NCI-H187 (cell line): ENCODE measurements at regions not wholly inside any gene's neighbourhood (a gene's known extent, or its start where the extent isn't known, plus 50 kb on each side); places are given as distances from the start of the nearest gene placed in this dataset.
A peak's percentile ranks its signal among the peaks of the same experiment; 100 is the strongest.

Source experiments
- DNase-seq, 2 experiments: peaks; one replicate each; lab custom pipeline; 2025; lab: John Stamatoyannopoulos, UW

- DNase-seq: no peak
Observed at GRCh38 chr14:26204366-26204727, 393.5 kb downstream of the NOVA1 start.

GRCh38 chr14:26200687-26201086 lies 397.1 kb downstream of the NOVA1 start:
- no peak for DNase-seq

GRCh38 chr14:26199590-26200370 lies 398.1 kb downstream of the NOVA1 start:
- peak; percentile 6 to 9 for DNase-seq

- no peak for DNase-seq
Observed at GRCh38 chr14:26199096-26199495, 398.7 kb downstream of the NOVA1 start.

GRCh38 chr14:26194816-26195215 lies 403.0 kb downstream of the NOVA1 start:
- DNase-seq: no peak

- DNase-seq: peak in 1 of 2 experiments; percentile 49
Observed at GRCh38 chr14:26191671-26192070, 406.2 kb downstream of the NOVA1 start.

GRCh38 chr14:26191123-26191522 lies 406.7 kb downstream of the NOVA1 start:
- no peak for DNase-seq

- DNase-seq: no peak
Observed at GRCh38 chr14:26190646-26191045, 407.2 kb downstream of the NOVA1 start.

- no peak for DNase-seq
Observed at GRCh38 chr14:26187996-26188620, 409.7 kb downstream of the NOVA1 start.

GRCh38 chr14:26180221-26180620 lies 417.6 kb downstream of the NOVA1 start:
- no peak for DNase-seq

- DNase-seq: no peak
Observed at GRCh38 chr14:26175658-26176057, 422.2 kb downstream of the NOVA1 start.

- DNase-seq: no peak
Observed at GRCh38 chr14:26174395-26174794, 423.4 kb downstream of the NOVA1 start.

GRCh38 chr14:26173581-26174110 lies 424.2 kb downstream of the NOVA1 start:
- DNase-seq: no peak

- no peak for DNase-seq
Observed at GRCh38 chr14:26172396-26172795, 425.4 kb downstream of the NOVA1 start.

GRCh38 chr14:26170885-26171284 lies 426.9 kb downstream of the NOVA1 start:
- DNase-seq: no peak

GRCh38 chr14:26163761-26164160 lies 434.1 kb downstream of the NOVA1 start:
- no peak for DNase-seq

- no peak for DNase-seq
Observed at GRCh38 chr14:26157517-26157916, 440.3 kb downstream of the NOVA1 start.

GRCh38 chr14:26143057-26143456 lies 454.8 kb downstream of the NOVA1 start:
- DNase-seq: no peak

GRCh38 chr14:26138764-26139445 lies 458.9 kb downstream of the NOVA1 start:
- no peak for DNase-seq

- DNase-seq: no peak
Observed at GRCh38 chr14:26137161-26137560, 460.7 kb downstream of the NOVA1 start.

GRCh38 chr14:26132061-26132645 lies 465.7 kb downstream of the NOVA1 start:
- no peak for DNase-seq

- no peak for DNase-seq
Observed at GRCh38 chr14:26130690-26131089, 467.1 kb downstream of the NOVA1 start.
